ENCODE measurements at regions not wholly inside any gene's neighbourhood (a gene's known extent, or its start where the extent isn't known, plus 50 kb on each side); places are given as distances from the start of the nearest gene placed in this dataset.

- TF ChIP-seq CTCF (IDR thresholded peaks at IDR 0.05; ENCODE audit: insufficient read depth, low read length) = no peak
- no peak for TF ChIP-seq GABPA (IDR thresholded peaks at IDR 0.05; ENCODE audit: low read depth)
- no peak for TF ChIP-seq POLR2AphosphoS5 (IDR thresholded peaks at IDR 0.05; ENCODE audit: low read depth)
These were observed 252.3 kb downstream of the SNX10 start for GRCh38 chr7:26543951-26544350.

All from HL-60 (cell line).